ENCODE measurements at regions not wholly inside any gene's neighbourhood (a gene's known extent, or its start where the extent isn't known, plus 50 kb on each side); places are given as distances from the start of the nearest gene placed in this dataset.
"Not testable (repeated sequence)": the region's sequence is repeated elsewhere in the genome, so short reads cannot be mapped to it uniquely, and the experiment has no call there.

DNA sequence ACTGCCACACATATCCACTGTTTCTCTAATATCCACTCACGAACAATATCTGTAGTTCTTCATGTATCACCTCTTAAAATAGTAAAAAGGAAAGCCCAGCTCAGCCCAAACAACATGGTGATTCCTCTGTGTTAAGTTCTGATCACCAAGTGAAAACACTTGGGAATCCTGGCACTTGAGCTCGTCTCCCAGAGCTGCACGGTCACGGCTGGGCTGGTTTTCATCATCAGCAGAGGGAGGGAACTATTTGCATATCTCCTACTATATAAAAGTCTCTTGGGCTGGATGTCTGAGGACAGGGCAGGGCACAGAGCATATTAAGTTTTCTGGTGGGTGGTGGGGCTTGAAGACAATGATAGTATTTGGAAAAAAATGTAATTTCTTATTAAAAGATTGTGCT is 870.6 kb downstream of the TMEM121 start:
- DNase-seq: no peak
- Histone ChIP-seq H3K9me3 (no peaks in the 10 kb centered on the region), H3K36me3 (no peaks in the 10 kb centered on the region), H3K4me1 (no peaks in the 10 kb centered on the region), H3K27ac (no peak overlapping the region), H3K27me3 (peaks cover 0 to 3% of the 10 kb centered on the region in 2 donors), H3K4me3 (no peak overlapping the region)
- ATAC-seq: no peak
- TF ChIP-seq, protein P1, sequence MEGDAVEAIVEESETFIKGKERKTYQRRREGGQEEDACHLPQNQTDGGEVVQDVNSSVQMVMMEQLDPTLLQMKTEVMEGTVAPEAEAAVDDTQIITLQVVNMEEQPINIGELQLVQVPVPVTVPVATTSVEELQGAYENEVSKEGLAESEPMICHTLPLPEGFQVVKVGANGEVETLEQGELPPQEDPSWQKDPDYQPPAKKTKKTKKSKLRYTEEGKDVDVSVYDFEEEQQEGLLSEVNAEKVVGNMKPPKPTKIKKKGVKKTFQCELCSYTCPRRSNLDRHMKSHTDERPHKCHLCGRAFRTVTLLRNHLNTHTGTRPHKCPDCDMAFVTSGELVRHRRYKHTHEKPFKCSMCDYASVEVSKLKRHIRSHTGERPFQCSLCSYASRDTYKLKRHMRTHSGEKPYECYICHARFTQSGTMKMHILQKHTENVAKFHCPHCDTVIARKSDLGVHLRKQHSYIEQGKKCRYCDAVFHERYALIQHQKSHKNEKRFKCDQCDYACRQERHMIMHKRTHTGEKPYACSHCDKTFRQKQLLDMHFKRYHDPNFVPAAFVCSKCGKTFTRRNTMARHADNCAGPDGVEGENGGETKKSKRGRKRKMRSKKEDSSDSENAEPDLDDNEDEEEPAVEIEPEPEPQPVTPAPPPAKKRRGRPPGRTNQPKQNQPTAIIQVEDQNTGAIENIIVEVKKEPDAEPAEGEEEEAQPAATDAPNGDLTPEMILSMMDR (IDR thresholded peaks at IDR 0.05): no peak
- intact Hi-C loops (cut with DNase I): no loop called here

DNA sequence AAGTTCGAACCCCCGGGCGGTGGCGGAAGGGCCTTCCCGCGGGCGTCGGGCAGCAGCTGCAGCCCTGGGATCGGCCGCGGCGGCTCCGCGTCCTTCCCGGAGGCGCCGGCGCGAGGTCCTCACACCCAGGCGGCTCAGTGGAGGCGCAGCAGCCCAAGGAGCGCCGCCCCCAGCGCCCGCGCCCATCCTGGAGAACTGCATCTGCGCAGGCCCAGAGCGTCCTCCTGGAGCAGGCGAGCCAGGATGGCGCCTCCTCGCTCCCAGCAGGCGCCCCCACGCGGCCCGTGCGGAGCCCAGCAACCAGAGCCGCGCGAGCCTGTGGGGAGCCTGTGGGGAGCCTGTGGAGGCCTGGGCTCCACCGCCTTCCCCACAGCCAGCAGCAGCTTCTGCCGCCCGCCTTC is 872.5 kb downstream of the TMEM121 start:
- H3K36me3 ChIP-seq; ATAC-seq; H3K27me3 ChIP-seq; H3K4me1 ChIP-seq; H3K4me3 ChIP-seq; DNase-seq; H3K27ac ChIP-seq; intact Hi-C loops (cut with DNase I); H3K9me3 ChIP-seq: not testable (repeated sequence)

DNA sequence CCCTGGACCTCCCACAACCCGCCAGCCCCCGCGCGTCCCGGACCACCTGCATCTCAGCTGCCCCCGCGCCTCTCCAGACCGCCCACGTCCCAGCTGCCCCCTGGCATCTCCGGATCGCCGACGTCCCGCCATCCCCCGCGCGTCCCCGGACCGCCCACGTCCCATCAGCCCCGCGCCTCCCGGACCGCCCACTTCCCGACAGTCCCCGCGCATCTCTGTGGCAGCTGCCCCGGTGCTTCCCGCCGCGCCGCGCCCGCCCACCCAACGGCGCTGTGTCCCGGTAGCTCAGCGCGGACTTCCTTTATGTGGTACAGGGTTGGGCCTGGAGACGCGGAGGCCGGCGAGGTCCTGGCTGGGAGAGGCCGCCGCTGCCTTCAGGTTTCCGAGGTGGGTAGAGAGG is 874.9 kb downstream of the TMEM121 start:
- H3K9me3 ChIP-seq; H3K4me3 ChIP-seq; H3K36me3 ChIP-seq; H3K27ac ChIP-seq; H3K4me1 ChIP-seq; ATAC-seq; H3K27me3 ChIP-seq; intact Hi-C loops (cut with DNase I): not testable (repeated sequence)
- DNase-seq: peak in 1 of 4 donors; percentile 66

DNA sequence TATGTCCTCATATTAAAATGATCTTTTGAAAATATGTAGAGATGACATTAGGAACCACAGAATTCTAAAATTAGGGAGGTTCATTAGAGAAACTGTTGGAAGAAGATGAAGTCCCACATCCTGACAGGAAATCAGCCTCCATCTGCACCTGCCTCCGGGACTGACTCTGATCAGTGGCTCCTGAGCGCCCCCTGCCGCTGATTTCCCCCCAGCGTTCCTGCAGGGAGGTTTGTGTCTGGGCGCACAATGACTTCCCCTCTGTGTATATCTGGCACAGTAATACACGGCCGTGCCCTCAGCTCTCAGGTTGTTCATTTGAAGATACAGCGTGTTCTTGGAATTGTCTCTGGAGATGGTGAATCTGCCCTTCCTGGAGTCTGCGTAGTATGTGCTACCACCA is 883.8 kb downstream of the TMEM121 start:
- H3K36me3 ChIP-seq; H3K4me3 ChIP-seq; H3K4me1 ChIP-seq; intact Hi-C loops (cut with DNase I); DNase-seq; H3K9me3 ChIP-seq; H3K27ac ChIP-seq; ATAC-seq; H3K27me3 ChIP-seq: not testable (repeated sequence)
- TF ChIP-seq, protein P1 (IDR thresholded peaks at IDR 0.05): peak in 1 of 2 donors; percentile 24

DNA sequence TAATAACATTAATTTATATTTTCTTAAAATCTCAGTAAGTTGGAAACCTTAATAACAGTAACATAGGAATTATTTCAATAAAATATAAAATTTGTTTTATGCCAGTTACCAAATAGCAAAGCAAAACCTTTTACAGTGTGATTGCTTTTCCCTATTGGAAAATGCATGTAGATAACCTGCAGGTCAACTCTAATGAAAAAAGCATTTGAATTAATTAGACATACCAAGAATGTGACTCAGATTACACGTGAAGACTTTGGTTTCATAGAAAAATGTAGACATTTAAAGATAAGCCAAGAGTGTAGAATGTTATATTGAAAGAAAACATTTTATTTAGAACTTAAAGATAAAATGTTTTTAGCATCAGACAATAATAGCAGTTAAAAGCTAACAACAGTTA is 888.1 kb downstream of the TMEM121 start:
- no peak for DNase-seq
- Histone ChIP-seq H3K27me3 (no peaks in the 10 kb centered on the region), H3K4me1 (no peaks in the 10 kb centered on the region), H3K9me3 (no peaks in the 10 kb centered on the region), H3K36me3 (no peaks in the 10 kb centered on the region), H3K4me3 (no peak overlapping the region), H3K27ac (no peak overlapping the region)
- TF ChIP-seq, protein P1 (IDR thresholded peaks at IDR 0.05): no peak
- no peak for ATAC-seq
- intact Hi-C loops (cut with DNase I): no loop called here

DNA sequence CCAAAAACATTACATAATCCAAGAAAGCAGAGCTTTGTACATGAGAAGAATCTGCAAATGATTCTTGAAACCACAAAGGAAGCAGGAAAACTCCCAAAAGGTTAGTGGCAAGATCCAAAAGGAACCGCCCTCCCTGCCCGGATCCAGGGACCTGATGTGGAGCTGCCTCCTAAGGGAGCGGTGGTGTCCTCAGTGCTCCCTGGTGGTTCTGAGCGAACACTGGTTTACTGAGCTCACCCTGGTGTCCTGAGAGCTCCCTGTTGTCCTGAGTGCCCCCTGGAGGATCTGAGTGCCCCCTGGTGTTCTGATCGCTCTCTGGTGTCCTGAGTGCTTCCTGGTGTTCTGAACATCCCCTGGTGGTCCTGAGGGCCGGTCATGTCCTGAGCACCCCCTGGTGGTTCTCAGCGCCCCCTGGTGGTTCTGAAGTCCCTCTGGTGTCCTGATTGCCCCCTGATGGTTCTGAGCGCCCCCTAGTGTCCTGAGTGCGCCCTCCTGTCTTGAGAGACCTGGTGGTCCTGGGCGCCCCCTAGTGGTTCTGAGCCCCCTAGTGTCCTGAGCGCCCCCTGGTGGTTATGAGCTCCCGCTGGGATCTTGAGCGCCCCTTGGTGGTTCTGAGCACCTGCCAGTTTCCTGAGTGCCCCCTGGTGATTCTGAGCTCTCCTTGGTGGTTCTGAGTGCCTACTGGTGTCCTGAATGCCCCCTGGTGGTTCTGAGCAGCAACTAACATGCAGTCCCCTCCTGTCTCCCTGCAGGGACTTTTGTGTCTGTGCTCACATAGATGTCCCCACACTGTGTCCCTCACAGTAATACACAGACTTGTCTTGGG is 891.1 kb downstream of the TMEM121 start:
- H3K4me1 ChIP-seq: no peaks in the 10 kb centered on the region
- ATAC-seq: peak; percentile 27
- intact Hi-C loops (cut with DNase I): no loop called here

More for the DNA sequence above, 891.1 kb downstream of the TMEM121 start:
- Histone ChIP-seq H3K9me3 (no peaks in the 10 kb centered on the region), H3K36me3 (no peaks in the 10 kb centered on the region), H3K4me3 (no peak overlapping the region), H3K27me3 (peaks cover 0 to 7% of the 10 kb centered on the region in 2 donors), H3K27ac (no peak overlapping the region)
- peak in 3 of 4 donors; percentile 2 to 78 (median 49) for DNase-seq
- TF ChIP-seq, protein P1 (IDR thresholded peaks at IDR 0.05): peak; percentile 25 to 51

Data from left lung (tissue), 4 donors.